G401.6 (cell line): ENCODE measurements at regions not wholly inside any gene's neighbourhood (a gene's known extent, or its start where the extent isn't known, plus 50 kb on each side); places are given as distances from the start of the nearest gene placed in this dataset.
"Not testable (repeated sequence)": the region's sequence is repeated elsewhere in the genome, so short reads cannot be mapped to it uniquely, and the experiment has no call there.

ENCODE experiments used
- FAIRE-seq: peaks from 2 replicates; lab custom pipeline; 2012; peaks lifted over from hg19 to GRCh38; lab: Jason Lieb, UNC

GRCh38 chr7:25069900-25070443 lies 55.1 kb downstream of the CYCS start:
- peak; percentile 97 for FAIRE-seq

GRCh38 chr7:25068502-25069213 lies 56.4 kb downstream of the CYCS start:
- no peak for FAIRE-seq

- peak; percentile 51 for FAIRE-seq
Measured at GRCh38 chr7:25067726-25068501, 57.1 kb downstream of the CYCS start.

DNA sequence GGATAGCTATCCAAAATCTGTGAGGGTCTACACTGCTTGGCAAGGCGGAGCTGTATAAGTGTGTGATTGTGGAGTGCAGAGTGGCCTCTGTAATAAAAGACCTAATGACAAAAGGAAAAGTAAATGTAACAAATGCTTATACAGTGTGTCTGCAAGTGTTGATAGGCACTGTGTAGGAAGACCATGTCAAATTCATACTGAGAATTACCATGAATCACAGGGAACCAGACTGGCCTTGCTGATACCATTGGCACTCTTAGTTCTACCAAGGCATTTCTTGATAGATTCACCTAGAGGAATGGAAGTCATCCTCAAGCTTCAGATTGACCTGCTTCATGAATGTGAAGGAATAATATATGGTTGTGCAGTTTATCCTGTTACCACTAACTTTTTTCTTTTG lies 58.8 kb downstream of the CYCS start:
- FAIRE-seq, result no peak

DNA sequence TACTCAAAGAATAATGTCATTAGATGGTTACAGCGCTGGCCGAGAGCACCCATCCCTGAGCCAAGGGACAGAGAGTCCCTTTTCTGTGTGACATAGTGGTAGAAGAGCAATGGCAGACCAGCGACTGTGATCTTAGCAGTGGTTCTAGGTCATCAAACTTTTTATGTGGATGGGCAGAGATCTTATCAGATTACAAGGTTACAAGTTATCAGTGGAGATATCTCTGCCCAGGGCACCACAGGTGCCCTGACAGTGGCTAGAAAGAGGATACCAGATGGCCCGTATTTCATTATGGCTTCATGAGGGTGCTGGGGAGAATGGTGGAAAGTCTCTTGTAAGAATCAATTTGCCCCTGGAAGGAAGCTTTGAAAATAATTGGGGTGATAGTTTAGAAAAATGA lies 62.7 kb downstream of the CYCS start:
- FAIRE-seq, result no peak

DNA sequence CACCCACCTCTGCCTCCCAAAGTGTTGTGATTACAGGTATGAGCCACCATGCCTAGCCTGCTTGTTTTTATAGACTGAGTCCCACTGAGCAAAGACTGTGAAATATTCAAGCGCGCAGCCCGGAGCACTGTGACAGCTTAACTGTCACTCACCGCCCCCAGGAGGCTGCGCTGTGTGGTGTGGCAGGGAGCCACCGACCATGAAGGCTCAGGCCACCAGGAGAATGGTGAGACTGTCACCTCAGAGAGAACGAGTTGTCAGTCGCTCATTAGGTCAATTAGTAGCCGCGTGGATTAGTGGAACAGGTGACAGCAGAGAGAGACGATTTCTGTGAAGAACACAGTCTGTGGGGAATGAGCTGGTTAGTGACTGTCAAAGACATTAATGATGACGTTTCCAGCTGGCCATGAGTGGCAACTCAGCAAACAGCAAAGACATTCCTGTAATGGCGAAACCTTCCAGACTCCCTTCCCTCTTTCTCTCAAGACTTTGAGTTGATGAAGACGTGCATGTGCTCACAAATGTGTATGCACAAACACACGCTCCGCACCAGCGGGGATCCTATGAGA lies 64.5 kb downstream of the CYCS start:
- FAIRE-seq, result no peak

GRCh38 chr7:25059576-25059975 lies 65.5 kb downstream of the CYCS start:
- no peak for FAIRE-seq

DNA sequence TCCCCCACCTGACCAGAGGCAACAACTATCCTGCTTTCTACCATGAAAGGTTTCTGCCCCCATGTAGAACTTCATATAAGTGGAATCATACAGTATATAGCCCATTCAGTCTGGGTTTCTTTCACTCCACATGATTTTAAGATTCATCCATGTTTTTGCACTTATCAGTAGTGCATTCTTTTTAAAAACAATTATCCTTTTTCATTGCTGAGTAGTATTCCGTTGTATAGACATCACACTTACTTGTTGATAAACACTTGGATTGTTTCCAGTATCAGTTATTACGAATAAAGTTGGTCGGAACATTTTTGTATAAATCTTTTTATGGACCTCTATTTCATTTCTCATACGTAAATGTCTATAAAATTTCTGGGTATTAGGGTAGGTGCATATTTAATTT lies 68.7 kb downstream of the CYCS start:
- no peak for FAIRE-seq

GRCh38 chr7:25055520-25056220 lies 69.4 kb downstream of the CYCS start:
- no peak for FAIRE-seq

DNA sequence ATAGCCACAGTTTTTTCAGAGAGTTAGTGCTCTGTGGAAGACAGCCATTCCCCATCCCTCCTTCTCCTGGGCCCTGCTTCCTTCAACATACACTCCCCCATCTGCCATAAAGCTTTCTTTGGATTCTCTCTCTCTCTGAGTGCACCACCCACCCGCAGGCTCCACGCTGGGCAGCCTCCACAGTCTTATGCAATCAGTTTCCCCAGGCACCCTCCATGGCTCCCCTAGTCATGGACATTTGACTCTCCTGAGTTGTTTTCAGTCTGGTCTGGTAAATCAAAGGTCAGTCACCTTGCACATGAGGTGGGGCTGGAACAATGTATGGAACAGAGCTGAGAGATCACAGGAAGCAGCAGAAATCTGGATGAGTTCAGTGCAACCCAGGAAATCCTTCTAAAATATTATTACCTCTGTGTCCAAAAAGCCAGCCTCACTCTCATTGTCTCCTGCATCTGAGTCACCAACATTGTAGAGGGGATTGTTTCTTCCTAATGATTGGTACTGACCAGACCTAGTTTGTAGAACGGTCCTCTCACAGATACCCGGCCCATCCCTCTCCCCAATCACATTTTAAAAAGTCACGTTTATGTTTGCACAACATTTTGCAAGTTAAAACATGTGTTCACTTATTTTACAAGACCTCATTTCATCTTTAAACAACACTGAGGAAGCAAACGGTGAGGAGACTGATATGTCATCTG lies 70.1 kb downstream of the CYCS start:
- no peak for FAIRE-seq

- FAIRE-seq, result no peak
Measured at GRCh38 chr7:25050223-25050622, 70.2 kb upstream of the OSBPL3 start.

DNA sequence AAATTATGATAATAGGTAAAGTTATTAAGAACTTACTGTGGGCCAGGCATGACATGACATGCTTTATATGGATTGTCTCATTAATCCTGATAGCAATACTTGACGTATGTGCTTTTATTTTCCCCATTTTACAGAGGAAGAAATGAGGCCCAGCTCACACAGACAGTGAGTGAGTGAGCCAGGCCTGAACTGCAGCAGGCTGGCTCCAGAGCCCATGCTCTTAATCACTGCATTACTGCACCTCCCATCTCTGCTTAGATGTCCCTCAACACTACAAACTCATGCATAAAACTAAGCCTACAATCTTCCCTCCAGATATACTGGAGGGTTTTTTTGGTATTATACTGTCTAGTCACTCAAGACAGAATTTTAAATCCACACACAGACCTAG lies 68.5 kb upstream of the OSBPL3 start:
- no peak for FAIRE-seq

- FAIRE-seq, result not testable (repeated sequence)
Measured at GRCh38 chr7:25047571-25048443, 67.8 kb upstream of the OSBPL3 start.

- no peak for FAIRE-seq
Measured at GRCh38 chr7:25037325-25037724, 57.3 kb upstream of the OSBPL3 start.

GRCh38 chr7:25035274-25035673 lies 55.3 kb upstream of the OSBPL3 start:
- FAIRE-seq, result no peak

- FAIRE-seq, result no peak
Measured at GRCh38 chr7:25034136-25034535, 54.2 kb upstream of the OSBPL3 start.

- no peak for FAIRE-seq
Measured at GRCh38 chr7:25032774-25033743, 53.1 kb upstream of the OSBPL3 start.

- no peak for FAIRE-seq
Measured at GRCh38 chr7:25031432-25031831, 51.5 kb upstream of the OSBPL3 start.

DNA sequence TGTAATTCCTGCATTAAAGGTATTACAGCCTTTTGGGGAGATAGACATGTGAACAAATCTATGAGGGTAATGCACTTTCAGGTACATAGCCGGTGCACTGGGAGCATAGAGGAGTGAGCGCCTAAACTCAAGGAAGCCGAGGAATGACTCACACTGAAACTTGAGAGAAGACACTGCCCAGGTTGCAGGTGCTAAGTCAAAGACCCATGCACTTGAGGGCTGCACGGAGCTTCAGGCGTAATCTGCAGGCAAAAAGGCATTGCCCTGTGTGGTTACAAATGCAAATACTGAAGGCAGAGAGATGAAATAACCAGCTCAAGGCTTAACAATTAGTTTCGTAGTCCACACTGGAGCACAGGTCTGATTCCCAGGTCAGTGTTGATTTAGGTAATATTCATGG lies 51.0 kb upstream of the OSBPL3 start:
- no peak for FAIRE-seq
